Osteoblast (primary cell): ENCODE measurements at regions not wholly inside any gene's neighbourhood (a gene's known extent, or its start where the extent isn't known, plus 50 kb on each side); places are given as distances from the start of the nearest gene placed in this dataset.
"Not testable (repeated sequence)": the region's sequence is repeated elsewhere in the genome, so short reads cannot be mapped to it uniquely, and the experiment has no call there.

ENCODE experiments used
- DNase-seq: peaks from one replicate; pipeline ENCODE4 v3.0.0; 2011; ENCODE audit warnings: low spot score, mixed read lengths; ENCODE audit not compliant: insufficient read length; ENCODE audit errors: missing footprints
- H2AFZ ChIP-seq: 2 replicates; pipeline ENCODE4 v1.6.0; 2011; ENCODE audit warnings: mild to moderate bottlenecking, low read length
- H3K27ac ChIP-seq: 2 replicates; pipeline ENCODE4 v1.5.1; 2011; ENCODE audit warnings: mild to moderate bottlenecking, low read depth, low read length, moderate library complexity
- H3K27me3 ChIP-seq: 2 replicates; pipeline ENCODE4 v1.6.0; 2012; ENCODE audit warnings: mild to moderate bottlenecking, control low read depth, inconsistent platforms, low read length, moderate library complexity; ENCODE audit not compliant: insufficient read depth
- H3K36me3 ChIP-seq: 2 replicates; pipeline ENCODE4 v1.5.1; 2011; ENCODE audit warnings: mild to moderate bottlenecking, low read length, control low read depth, moderate library complexity; ENCODE audit not compliant: insufficient read depth
- H3K4me1 ChIP-seq: 2 replicates; pipeline ENCODE4 v1.5.1; 2011; ENCODE audit warnings: mild to moderate bottlenecking, low read length, control low read depth, moderate library complexity; ENCODE audit not compliant: insufficient read depth
- H3K4me2 ChIP-seq: 2 replicates; pipeline ENCODE4 v1.6.0; 2011; ENCODE audit warnings: mild to moderate bottlenecking, low read length; ENCODE audit not compliant: insufficient read depth
- H3K4me3 ChIP-seq: fragments of 200-600 bp; sonication (generic); 3 replicates; pipeline ENCODE4 v1.5.1; 2012; ENCODE audit warnings: mild to moderate bottlenecking, low read length, inconsistent platforms; ENCODE audit not compliant: insufficient read depth
- H3K79me2 ChIP-seq: 2 replicates; pipeline ENCODE4 v1.6.0; 2012; ENCODE audit warnings: mild to moderate bottlenecking, low read length, control low read depth, inconsistent platforms; ENCODE audit not compliant: insufficient read depth
- H3K9me3 ChIP-seq: 2 replicates; pipeline ENCODE4 v1.5.1; 2011; ENCODE audit warnings: low read depth, low read length, control low read depth
- H4K20me1 ChIP-seq: 2 replicates; pipeline ENCODE4 v1.6.0; 2012; ENCODE audit warnings: mild to moderate bottlenecking, low read length, control low read depth; ENCODE audit not compliant: insufficient read depth
- CTCF ChIP-seq: IDR thresholded peaks from 2 replicates; pipeline ENCODE4 v1.5.1; 2011; ENCODE audit warnings: mild to moderate bottlenecking, low read depth, low read length, moderate library complexity; ENCODE audit errors: extremely low read depth

- Histone ChIP-seq H2AFZ (no peak overlapping the region), H3K4me3 (no peak overlapping the region), H3K27me3 (no peaks in the 10 kb centered on the region), H3K4me2 (no peak overlapping the region), H3K9me3 (no peaks in the 10 kb centered on the region), H3K79me2 (no peaks in the 10 kb centered on the region), H3K27ac (no peak overlapping the region), H3K4me1 (no peaks in the 10 kb centered on the region), H3K36me3 (no peaks in the 10 kb centered on the region), H4K20me1 (no peaks in the 10 kb centered on the region)
- no peak for TF ChIP-seq CTCF
- no peak for DNase-seq
Measured at GRCh38 chr6:85856235-85856634, 213.5 kb upstream of the SYNCRIP start.

- H3K4me2 ChIP-seq, H3K27me3 ChIP-seq, H3K27ac ChIP-seq, H3K4me1 ChIP-seq, H3K9me3 ChIP-seq, DNase-seq, H3K36me3 ChIP-seq, H2AFZ ChIP-seq, H3K79me2 ChIP-seq, H3K4me3 ChIP-seq, H4K20me1 ChIP-seq: not testable (repeated sequence)
Measured at GRCh38 chr6:85838351-85839119, 195.8 kb upstream of the SYNCRIP start.

GRCh38 chr6:85828973-85829372, 186.3 kb upstream of the SYNCRIP start:
- Histone ChIP-seq H3K27ac (no peak overlapping the region), H3K4me1 (no peaks in the 10 kb centered on the region), H3K79me2 (no peaks in the 10 kb centered on the region), H3K27me3 (no peaks in the 10 kb centered on the region), H4K20me1 (no peaks in the 10 kb centered on the region), H3K36me3 (no peaks in the 10 kb centered on the region), H3K4me2 (no peak overlapping the region), H3K4me3 (no peak overlapping the region), H2AFZ (no peak overlapping the region), H3K9me3 (no peaks in the 10 kb centered on the region)
- no peak for DNase-seq
- TF ChIP-seq CTCF: no peak

- H3K4me2 ChIP-seq: no peak overlapping the region
- no peak overlapping the region for H3K27ac ChIP-seq
- H3K4me3 ChIP-seq: no peak overlapping the region
- H3K79me2 ChIP-seq: no peaks in the 10 kb centered on the region
- H2AFZ ChIP-seq: no peak overlapping the region
- DNase-seq: no peak
- no peaks in the 10 kb centered on the region for H3K27me3 ChIP-seq
- H4K20me1 ChIP-seq: no peaks in the 10 kb centered on the region
- no peaks in the 10 kb centered on the region for H3K9me3 ChIP-seq
- no peak for TF ChIP-seq CTCF
- H3K4me1 ChIP-seq: no peaks in the 10 kb centered on the region
- no peaks in the 10 kb centered on the region for H3K36me3 ChIP-seq
Measured at GRCh38 chr6:85826997-85827396, 184.3 kb upstream of the SYNCRIP start.
